Lower leg skin (tissue), 4 donors: ENCODE measurements at regions not wholly inside any gene's neighbourhood (a gene's known extent, or its start where the extent isn't known, plus 50 kb on each side); places are given as distances from the start of the nearest gene placed in this dataset.

Source experiments
- DNase-seq, 2 donors: peaks; one replicate each; pipeline ENCODE4 v3.0.0-alpha.2; 2019; ENCODE audit warnings: low spot score in 2 of 2
- H3K4me3 ChIP-seq: fragments of 200-600 bp; sonication (generic); 2 replicates; pipeline ENCODE4 v1.5.1; 2017; ENCODE audit warnings: mild to moderate bottlenecking, low read depth; ENCODE audit not compliant: poor library complexity, severe bottlenecking
- POLR2A ChIP-seq, 2 donors: fragments of 450-650 bp; IDR thresholded peaks; one replicate each; pipeline ENCODE4 v1.6.1; 2016 to 2017; ENCODE audit warnings: antibody characterized with exemption in 2 of 2, mild to moderate bottlenecking in 1 of 2, moderate library complexity in 1 of 2
- WGBS, 2 donors: methylation state at CpG; one replicate each; pipeline ENCODE4 v1.1.5; 2018; 5-methylcytosine and 5-hydroxymethylcytosine counted together
- intact Hi-C: fragments of 100-400 bp; cut with DNase I; formaldehyde crosslinking; loops from one replicate; pipeline ENCODE4 v1.15.0; 2023; ENCODE audit warnings: low total_unique reads
- TF ChIP-seq, protein P1 (sequence below), 3 donors: fragments of 450-650 bp; IDR thresholded peaks; one replicate each; pipeline ENCODE4 v1.5.1; 2016; ENCODE audit warnings: antibody characterized with exemption in 3 of 3, mild to moderate bottlenecking in 3 of 3, moderate library complexity in 2 of 3

DNA sequence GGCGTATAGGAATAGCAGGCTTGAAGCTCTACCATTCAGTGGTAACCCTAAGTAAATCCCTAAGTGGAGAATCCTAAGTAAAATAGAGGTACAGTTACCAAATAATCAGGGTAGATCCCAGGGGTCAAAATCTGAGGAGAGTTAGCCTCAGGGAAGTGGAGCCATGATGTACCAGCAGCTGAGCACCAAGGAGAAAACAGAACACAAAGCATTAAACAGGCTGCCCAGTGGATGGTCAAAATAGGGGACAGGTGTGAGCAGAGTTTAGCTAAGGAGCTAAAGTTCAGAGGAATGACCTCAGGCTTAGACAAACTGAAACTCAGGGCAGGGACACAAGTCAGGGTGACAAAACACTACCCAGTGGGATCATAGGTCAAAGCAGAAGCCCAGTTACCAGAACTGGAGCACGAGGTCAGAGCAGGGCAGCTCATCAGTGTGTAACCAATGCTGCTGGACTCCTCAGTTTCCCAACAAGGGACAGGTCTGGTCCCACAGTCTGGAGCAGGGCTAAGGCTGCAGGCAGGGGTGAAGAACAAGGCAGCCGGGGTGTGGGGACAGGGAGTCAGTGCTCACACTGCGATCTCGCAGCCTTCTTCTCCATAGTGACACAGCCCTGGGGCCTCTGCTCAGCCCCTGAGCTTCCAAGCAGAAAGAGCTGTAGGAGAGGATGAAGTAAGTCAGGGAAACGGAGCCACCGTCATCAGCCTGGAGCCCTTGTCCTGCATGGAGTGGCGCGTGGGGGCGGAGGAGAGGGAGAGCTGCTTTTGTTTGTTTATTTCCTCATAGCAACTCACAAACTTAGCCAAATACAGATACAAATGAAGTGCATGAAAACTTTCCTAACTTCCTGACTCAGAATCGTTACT lies 264.0 kb downstream of the MREG start:
- DNase-seq: peak; percentile 58 to 92
- intact Hi-C loops: no loop called here
- TF ChIP-seq POLR2A (IDR thresholded peaks at IDR 0.05): no peak
- TF ChIP-seq, protein P1, sequence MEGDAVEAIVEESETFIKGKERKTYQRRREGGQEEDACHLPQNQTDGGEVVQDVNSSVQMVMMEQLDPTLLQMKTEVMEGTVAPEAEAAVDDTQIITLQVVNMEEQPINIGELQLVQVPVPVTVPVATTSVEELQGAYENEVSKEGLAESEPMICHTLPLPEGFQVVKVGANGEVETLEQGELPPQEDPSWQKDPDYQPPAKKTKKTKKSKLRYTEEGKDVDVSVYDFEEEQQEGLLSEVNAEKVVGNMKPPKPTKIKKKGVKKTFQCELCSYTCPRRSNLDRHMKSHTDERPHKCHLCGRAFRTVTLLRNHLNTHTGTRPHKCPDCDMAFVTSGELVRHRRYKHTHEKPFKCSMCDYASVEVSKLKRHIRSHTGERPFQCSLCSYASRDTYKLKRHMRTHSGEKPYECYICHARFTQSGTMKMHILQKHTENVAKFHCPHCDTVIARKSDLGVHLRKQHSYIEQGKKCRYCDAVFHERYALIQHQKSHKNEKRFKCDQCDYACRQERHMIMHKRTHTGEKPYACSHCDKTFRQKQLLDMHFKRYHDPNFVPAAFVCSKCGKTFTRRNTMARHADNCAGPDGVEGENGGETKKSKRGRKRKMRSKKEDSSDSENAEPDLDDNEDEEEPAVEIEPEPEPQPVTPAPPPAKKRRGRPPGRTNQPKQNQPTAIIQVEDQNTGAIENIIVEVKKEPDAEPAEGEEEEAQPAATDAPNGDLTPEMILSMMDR (IDR thresholded peaks at IDR 0.05): peak in 1 of 3 donors; percentile 41
- H3K4me3 ChIP-seq: no peak overlapping the region
- WGBS, 2 donors: 35 to 36% methylated on average over 11 of the region's 11 CpGs

DNA sequence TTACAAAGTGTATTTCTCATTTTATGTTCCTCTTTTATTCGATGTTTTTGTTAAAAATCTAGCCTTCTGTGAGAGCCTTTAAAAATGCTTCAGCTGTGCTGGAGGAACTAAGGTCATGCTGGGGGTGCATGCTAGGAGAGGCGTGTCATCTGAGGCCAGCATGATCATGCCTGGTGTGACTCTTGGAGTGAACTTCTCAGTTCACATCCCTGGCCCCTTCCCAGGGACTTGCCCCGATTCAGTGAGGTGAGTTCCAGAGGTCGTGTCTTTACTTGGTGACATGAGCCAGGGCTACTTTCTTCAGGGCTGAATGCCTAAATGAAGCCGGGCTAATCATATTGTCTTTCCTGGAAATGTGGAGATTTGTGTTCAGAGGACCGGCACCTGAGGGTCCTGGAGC lies 264.9 kb downstream of the MREG start:
- intact Hi-C loops: no loop called here
- DNase-seq: peak in 1 of 2 donors; percentile 19
- WGBS, 2 donors: 32 to 33% methylated on average over 6 of the region's 6 CpGs
- TF ChIP-seq, protein P1 (IDR thresholded peaks at IDR 0.05): no peak
- no peak overlapping the region for H3K4me3 ChIP-seq

DNA sequence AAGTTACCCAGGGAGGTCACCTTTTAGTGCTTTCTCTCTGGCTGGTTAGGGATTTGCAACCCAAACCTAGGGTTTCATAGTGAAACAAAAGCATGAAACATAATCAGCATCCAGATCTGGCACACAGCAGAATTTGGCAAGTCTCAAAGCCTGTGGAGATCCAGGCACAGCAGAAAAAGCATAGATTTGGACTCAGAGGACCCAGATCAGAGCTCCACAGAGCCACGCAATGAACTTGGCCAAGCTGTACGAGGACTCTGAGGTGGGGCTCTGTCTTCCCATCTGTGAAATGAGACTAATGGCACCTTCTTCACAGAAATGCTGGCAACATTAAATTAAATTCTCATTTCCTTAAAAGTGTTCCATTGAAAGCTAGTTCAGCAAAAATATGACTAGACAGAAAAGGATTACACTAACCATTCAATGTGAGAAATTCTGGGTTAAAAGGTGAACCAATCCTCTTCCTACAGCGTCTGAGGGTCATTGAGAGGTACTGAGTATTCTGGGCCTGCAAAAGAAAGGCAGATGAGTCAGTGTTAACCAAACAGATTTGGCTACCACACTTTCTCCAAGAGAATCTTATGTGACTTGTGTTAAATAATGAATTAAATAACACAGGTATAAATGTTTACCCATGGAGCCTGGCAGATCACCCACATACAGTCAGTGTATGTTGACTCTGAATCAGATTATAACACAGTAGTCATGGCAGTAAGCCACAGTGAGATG lies 266.3 kb downstream of the MREG start:
- no peak overlapping the region for H3K4me3 ChIP-seq
- no peak for TF ChIP-seq POLR2A (IDR thresholded peaks at IDR 0.05)
- TF ChIP-seq, protein P1 (IDR thresholded peaks at IDR 0.05): no peak
- WGBS, 2 donors: 76 to 80% methylated on average over 3 of the region's 3 CpGs
- DNase-seq: no peak
- intact Hi-C loops: no loop called here

DNA sequence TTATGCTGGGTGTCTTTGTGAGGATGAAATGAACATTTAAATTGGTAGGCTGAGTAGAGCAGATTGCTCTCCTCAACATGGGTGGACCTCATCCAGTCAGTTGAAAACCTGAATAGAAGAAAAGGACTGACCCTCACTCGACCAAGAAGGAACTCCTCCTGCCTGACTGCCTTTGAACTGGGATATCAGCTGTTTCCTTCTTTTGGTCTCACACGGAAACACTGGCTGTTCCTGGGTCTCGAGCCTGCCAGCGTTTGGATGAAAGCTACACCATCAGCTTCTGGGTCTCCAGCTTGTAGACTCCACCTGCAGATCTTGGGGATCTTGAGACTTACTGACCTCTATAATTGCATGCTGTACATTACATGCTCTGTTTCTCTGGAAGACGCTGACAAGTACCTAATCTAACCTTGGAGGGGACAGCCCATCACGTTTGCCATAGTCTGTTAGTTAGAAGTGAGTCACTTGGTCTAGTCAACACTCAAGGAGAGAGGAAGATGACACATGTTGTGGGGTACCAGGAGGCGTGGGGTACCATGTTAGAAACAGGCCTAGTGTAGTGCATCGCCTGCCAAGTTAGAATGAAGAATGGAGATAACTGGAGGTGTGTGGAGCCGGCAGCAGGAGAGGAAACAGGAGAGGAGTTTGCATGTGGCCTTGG lies 267.0 kb downstream of the MREG start:
- no peak for TF ChIP-seq POLR2A (IDR thresholded peaks at IDR 0.05)
- TF ChIP-seq, protein P1 (IDR thresholded peaks at IDR 0.05): no peak
- intact Hi-C loops: no loop called here
- no peak overlapping the region for H3K4me3 ChIP-seq
- no peak for DNase-seq
- 83 to 84% methylated on average over 9 of the region's 9 CpGs for WGBS, 2 donors

DNA sequence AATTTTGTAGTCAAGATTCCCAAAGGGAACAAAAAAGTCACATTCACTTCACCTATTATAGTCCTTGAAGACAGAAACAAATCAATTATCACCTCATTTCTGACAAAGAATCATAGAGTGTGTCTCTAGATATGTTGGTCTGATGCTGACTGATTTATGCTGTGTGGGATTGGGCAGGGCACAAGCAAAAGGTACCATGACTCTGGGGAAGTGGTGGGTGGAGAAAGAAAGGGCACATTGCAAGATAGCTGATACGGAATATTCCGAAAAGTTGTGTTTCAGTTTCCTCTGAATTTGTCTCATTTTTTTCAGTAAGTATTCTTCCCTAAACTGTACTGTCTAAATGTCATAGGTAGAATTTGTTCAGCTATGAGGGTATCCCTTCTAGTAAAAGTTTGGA lies 268.0 kb downstream of the MREG start:
- intact Hi-C loops: no loop called here
- TF ChIP-seq, protein P1 (IDR thresholded peaks at IDR 0.05): no peak
- TF ChIP-seq POLR2A (IDR thresholded peaks at IDR 0.05): no peak
- H3K4me3 ChIP-seq: no peak overlapping the region
- no peak for DNase-seq
- 89 to 98% methylated on average over 2 of the region's 2 CpGs for WGBS, 2 donors
